ENCODE measurements at regions not wholly inside any gene's neighbourhood (a gene's known extent, or its start where the extent isn't known, plus 50 kb on each side); places are given as distances from the start of the nearest gene placed in this dataset.

DNA sequence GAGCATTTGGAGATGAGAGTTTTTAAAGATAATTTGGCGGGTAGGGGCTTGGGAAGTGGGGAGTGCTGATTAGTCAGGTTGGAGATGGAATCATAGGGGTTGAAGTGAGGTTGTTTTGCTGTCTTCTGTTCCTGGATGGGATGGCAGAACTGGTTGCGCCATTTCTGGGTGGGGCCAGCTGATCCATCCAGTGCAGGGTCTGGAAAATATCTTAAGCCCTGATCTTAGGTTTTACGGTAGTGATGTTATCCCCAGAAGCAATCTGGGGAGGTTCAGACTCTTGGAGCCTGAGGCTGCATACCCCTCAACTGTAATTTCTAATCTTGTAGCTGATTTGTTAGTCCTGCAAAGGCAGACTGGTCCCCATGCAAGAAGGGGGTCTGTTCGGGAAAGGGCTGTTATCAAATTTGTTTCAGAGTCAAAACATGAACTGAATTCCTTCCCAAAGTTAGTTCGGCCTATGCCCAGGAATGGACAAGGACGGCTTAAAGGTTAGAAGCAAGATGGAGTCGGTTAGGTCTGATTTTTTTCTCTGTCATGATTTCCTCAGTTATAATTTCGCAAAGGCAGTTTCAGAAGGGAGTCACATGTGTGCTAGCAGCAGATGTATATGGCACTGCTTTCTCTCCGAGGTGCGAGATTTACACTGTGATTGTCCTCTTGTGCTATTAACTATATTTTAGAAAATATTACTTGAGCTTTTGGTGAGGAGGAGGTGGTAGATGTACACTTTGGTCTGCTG lies 540.4 kb downstream of the EDEM1 start:
- TF ChIP-seq, protein P1, sequence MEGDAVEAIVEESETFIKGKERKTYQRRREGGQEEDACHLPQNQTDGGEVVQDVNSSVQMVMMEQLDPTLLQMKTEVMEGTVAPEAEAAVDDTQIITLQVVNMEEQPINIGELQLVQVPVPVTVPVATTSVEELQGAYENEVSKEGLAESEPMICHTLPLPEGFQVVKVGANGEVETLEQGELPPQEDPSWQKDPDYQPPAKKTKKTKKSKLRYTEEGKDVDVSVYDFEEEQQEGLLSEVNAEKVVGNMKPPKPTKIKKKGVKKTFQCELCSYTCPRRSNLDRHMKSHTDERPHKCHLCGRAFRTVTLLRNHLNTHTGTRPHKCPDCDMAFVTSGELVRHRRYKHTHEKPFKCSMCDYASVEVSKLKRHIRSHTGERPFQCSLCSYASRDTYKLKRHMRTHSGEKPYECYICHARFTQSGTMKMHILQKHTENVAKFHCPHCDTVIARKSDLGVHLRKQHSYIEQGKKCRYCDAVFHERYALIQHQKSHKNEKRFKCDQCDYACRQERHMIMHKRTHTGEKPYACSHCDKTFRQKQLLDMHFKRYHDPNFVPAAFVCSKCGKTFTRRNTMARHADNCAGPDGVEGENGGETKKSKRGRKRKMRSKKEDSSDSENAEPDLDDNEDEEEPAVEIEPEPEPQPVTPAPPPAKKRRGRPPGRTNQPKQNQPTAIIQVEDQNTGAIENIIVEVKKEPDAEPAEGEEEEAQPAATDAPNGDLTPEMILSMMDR (IDR thresholded peaks at IDR 0.05), result no peak
- TF ChIP-seq POLR2A (IDR thresholded peaks at IDR 0.05), result no peak

Measured in testis (tissue), 2 donors.